CD14-positive monocyte (primary cell): ENCODE measurements at regions not wholly inside any gene's neighbourhood (a gene's known extent, or its start where the extent isn't known, plus 50 kb on each side); places are given as distances from the start of the nearest gene placed in this dataset.

Experiments
- DNase-seq, 3 donors: peaks; one replicate each; pipeline ENCODE4 v3.0.0-alpha.2; 2011 to 2022
- H2AFZ ChIP-seq: 2 replicates; pipeline ENCODE4 v1.6.0; 2012; ENCODE audit warnings: mild to moderate bottlenecking, low read depth, low read length, inconsistent platforms; ENCODE audit not compliant: insufficient read depth, poor library complexity, severe bottlenecking
- H3K27ac ChIP-seq, 2 donors: 1 replicate in 1 of 2; 2 replicates in 1 of 2; pipeline ENCODE4 v1.5.1; 2012 to 2013; ENCODE audit warnings: low read length in 2 of 2, control low read depth in 1 of 2, inconsistent platforms in 1 of 2, low read depth in 1 of 2, mild to moderate bottlenecking in 1 of 2
- H3K27me3 ChIP-seq, 2 donors: one replicate each; pipeline versions ENCODE4 v1.6.0 to v1.6.1; 2011 to 2013; ENCODE audit warnings: low read length in 2 of 2; ENCODE audit not compliant: control insufficient read depth in 2 of 2, insufficient read depth in 2 of 2
- H3K36me3 ChIP-seq, 2 donors: replicated peaks in 1 of 2; 1 replicate in 1 of 2; 2 replicates in 1 of 2; pipeline versions ENCODE4 v1.5.1 to v1.6.1; 2012 to 2013; ENCODE audit warnings: low read length in 2 of 2, control low read depth in 1 of 2, inconsistent platforms in 1 of 2, mild to moderate bottlenecking in 1 of 2; ENCODE audit not compliant: insufficient read depth in 2 of 2, control insufficient read depth in 1 of 2
- H3K4me1 ChIP-seq, 2 donors: 1 replicate in 1 of 2; 2 replicates in 1 of 2; pipeline versions ENCODE4 v1.5.1 to v1.6.1; 2012 to 2013; ENCODE audit warnings: low read length in 2 of 2, control low read depth in 1 of 2, inconsistent platforms in 1 of 2, mild to moderate bottlenecking in 1 of 2, moderate library complexity in 1 of 2; ENCODE audit not compliant: insufficient read depth in 2 of 2, control insufficient read depth in 1 of 2
- H3K4me2 ChIP-seq: replicated peaks from 2 replicates; pipeline ENCODE3; 2012; ENCODE audit warnings: low read length, moderate library complexity, mild to moderate bottlenecking; ENCODE audit not compliant: poor library complexity, severe bottlenecking; ENCODE audit errors: extremely low read depth
- H3K4me3 ChIP-seq, 3 experiments: fragments of 200-600 bp in 1 of 3; sonication (generic) in 1 of 3; replicated peaks in 1 of 3; 1 replicate in 2 of 3; 2 replicates in 1 of 3; pipeline ENCODE4 v1.5.1; 2011 to 2013; ENCODE audit warnings: low read length in 3 of 3, mild to moderate bottlenecking in 3 of 3, control low read depth in 2 of 3, low read depth in 2 of 3, inconsistent platforms in 1 of 3, moderate library complexity in 1 of 3
- H3K79me2 ChIP-seq: 2 replicates; pipeline ENCODE4 v1.6.0; 2012; ENCODE audit warnings: mild to moderate bottlenecking, control low read depth, inconsistent platforms, low read length, moderate library complexity; ENCODE audit not compliant: insufficient read depth
- H3K9ac ChIP-seq: 2 replicates; pipeline ENCODE4 v1.6.0; 2017; ENCODE audit warnings: low read length, mild to moderate bottlenecking; ENCODE audit not compliant: insufficient read depth, poor library complexity, severe bottlenecking
- H3K9me3 ChIP-seq, 2 donors: replicated peaks in 1 of 2; 1 replicate in 1 of 2; 2 replicates in 1 of 2; pipeline versions ENCODE4 v1.5.1 to v1.6.1; 2012 to 2013; ENCODE audit warnings: low read length in 2 of 2, control low read depth in 1 of 2; ENCODE audit not compliant: control insufficient read depth in 1 of 2, insufficient read depth in 1 of 2
- H4K20me1 ChIP-seq: 2 replicates; pipeline ENCODE4 v1.6.0; 2012; ENCODE audit warnings: mild to moderate bottlenecking, low read length, control low read depth, moderate library complexity; ENCODE audit not compliant: insufficient read depth
- H3K27ac Mint-ChIP-seq, 7 donors: one replicate each; pipeline ENCODE4 v1.8.0; 2020; ENCODE audit warnings: mild to moderate bottlenecking in 7 of 7, mixed read lengths in 7 of 7, moderate library complexity in 6 of 7, inconsistent platforms in 2 of 7
- H3K27me3 Mint-ChIP-seq, 3 donors: one replicate each; pipeline ENCODE4 v1.8.0; 2021 to 2022; ENCODE audit warnings: low read depth in 3 of 3, mild to moderate bottlenecking in 3 of 3, mixed read lengths in 3 of 3, moderate library complexity in 3 of 3, inconsistent platforms in 1 of 3
- H3K36me3 Mint-ChIP-seq, 2 donors: one replicate each; pipeline ENCODE4 v1.8.0; 2020; ENCODE audit warnings: mixed read lengths in 2 of 2, inconsistent platforms in 1 of 2, mild to moderate bottlenecking in 1 of 2
- H3K4me1 Mint-ChIP-seq: one replicate; pipeline ENCODE4 v1.8.0; 2020; ENCODE audit warnings: mild to moderate bottlenecking, mixed read lengths
- H3K4me3 Mint-ChIP-seq, 2 donors: one replicate each; pipeline ENCODE4 v1.8.0; 2020; ENCODE audit warnings: mild to moderate bottlenecking in 2 of 2, mixed read lengths in 2 of 2, moderate library complexity in 1 of 2
- H3K9me3 Mint-ChIP-seq, 7 donors: one replicate each; pipeline ENCODE4 v1.8.0; 2020 to 2022; ENCODE audit warnings: mixed read lengths in 7 of 7, mild to moderate bottlenecking in 6 of 7, moderate library complexity in 6 of 7, inconsistent platforms in 2 of 7
- CTCF ChIP-seq: fragments of 200-600 bp; IDR thresholded peaks from one replicate; pipeline ENCODE4 v1.8.0; 2022; ENCODE audit warnings: antibody characterized with exemption, mild to moderate bottlenecking
- WGBS: methylation state at CpG from one replicate; pipeline ENCODE4 v1.1.5; 2013; ENCODE audit warnings: missing lambda C conversion rate; ENCODE audit not compliant: insufficient coverage; 5-methylcytosine and 5-hydroxymethylcytosine counted together
- intact Hi-C, 2 donors: fragments of 100-400 bp; cut with micrococcal nuclease; formaldehyde crosslinking; loops; one replicate each; pipeline versions ENCODE4 v1.15.0 to v1.15.1; 2023

GRCh38 chr9:109574061-109574882 is 76.2 kb upstream of the PTPN3 start:
- Histone ChIP-seq H3K27me3 (no peaks in the 10 kb centered on the region), H3K4me1 (no peaks in the 10 kb centered on the region), H3K4me2 (no peak overlapping the region), H3K4me3 (no peak overlapping the region), H4K20me1 (no peaks in the 10 kb centered on the region), H2AFZ (no peak overlapping the region), H3K36me3 (no peaks in the 10 kb centered on the region), H3K27ac (no peak overlapping the region), H3K9ac (no peak overlapping the region), H3K9me3 (no peaks in the 10 kb centered on the region), H3K79me2 (no peaks in the 10 kb centered on the region)
- Mint-ChIP-seq H3K9me3 (peaks cover 0 to 2% (median 0%) of the 10 kb centered on the region in 7 donors), H3K27ac (no peak overlapping the region), H3K27me3 (peaks cover 8 to 23% (median 10%) of the 10 kb centered on the region in 3 donors), H3K4me1 (no peaks in the 10 kb centered on the region), H3K36me3 (no peaks in the 10 kb centered on the region), H3K4me3 (no peak overlapping the region)
- no CpG with 5 or more reads among the region's 2 CpGs for WGBS
- intact Hi-C loops: no loop called here
- TF ChIP-seq CTCF: peak; percentile 47
- DNase-seq: peak in 1 of 3 donors; percentile 0

DNA sequence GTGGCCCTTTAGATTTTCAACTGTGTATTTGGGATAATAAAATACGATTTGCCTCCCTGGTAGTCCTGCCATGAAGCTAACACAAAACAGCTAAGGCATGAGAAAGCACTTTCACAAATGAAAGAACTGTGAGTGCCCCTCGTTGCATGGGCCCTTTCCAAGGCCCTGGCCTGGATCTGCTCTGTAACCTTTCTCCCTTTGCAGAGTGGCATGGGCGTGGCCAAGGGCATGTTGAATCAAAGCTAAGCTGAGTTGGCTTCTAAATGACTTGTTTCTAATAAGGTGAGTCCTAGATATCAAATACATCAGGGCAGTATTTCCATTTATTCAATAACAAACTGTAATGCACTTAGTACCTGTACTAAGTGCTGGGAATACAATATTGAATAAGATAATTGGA is 78.7 kb upstream of the PTPN3 start:
- no peaks in the 10 kb centered on the region for H3K4me1 ChIP-seq
- no peak overlapping the region for H3K9ac ChIP-seq
- no peaks in the 10 kb centered on the region for H3K27me3 ChIP-seq
- peak overlapping the region in 1 of 7 donors; percentile 29 for H3K27ac Mint-ChIP-seq
- DNase-seq: no peak
- WGBS: 100% methylated on average over 1 of the region's 3 CpGs
- H3K36me3 ChIP-seq: no peaks in the 10 kb centered on the region
- H2AFZ ChIP-seq: no peak overlapping the region
- peaks cover 3 to 15% (median 6%) of the 10 kb centered on the region in 3 donors for H3K27me3 Mint-ChIP-seq
- no peaks in the 10 kb centered on the region for H3K9me3 ChIP-seq
- intact Hi-C loops: no loop called here
- H3K79me2 ChIP-seq: no peaks in the 10 kb centered on the region
- no peaks in the 10 kb centered on the region for H3K4me1 Mint-ChIP-seq
- no peak overlapping the region for H3K4me2 ChIP-seq
- no peak overlapping the region for H3K27ac ChIP-seq
- H4K20me1 ChIP-seq: no peaks in the 10 kb centered on the region
- no peaks in the 10 kb centered on the region for H3K36me3 Mint-ChIP-seq
- no peak overlapping the region for H3K4me3 ChIP-seq
- H3K4me3 Mint-ChIP-seq: no peak overlapping the region
- H3K9me3 Mint-ChIP-seq: peaks cover 0 to 2% (median 0%) of the 10 kb centered on the region in 7 donors
- TF ChIP-seq CTCF: no peak
